HFFc6 (cell line): ENCODE measurements at regions not wholly inside any gene's neighbourhood (a gene's known extent, or its start where the extent isn't known, plus 50 kb on each side); places are given as distances from the start of the nearest gene placed in this dataset.

Source experiments
- DNase-seq: peaks from one replicate; pipeline ENCODE4 v3.0.0-alpha.2; 2018
- H3K27ac Mint-ChIP-seq: 2 replicates; pipeline ENCODE4 v1.8.0; 2020; ENCODE audit warnings: mild to moderate bottlenecking, mixed read lengths
- H3K27me3 Mint-ChIP-seq: 2 replicates; pipeline ENCODE4 v1.8.0; 2021; ENCODE audit warnings: mild to moderate bottlenecking, moderate library complexity, mixed read lengths; ENCODE audit not compliant: insufficient read depth
- H3K36me3 Mint-ChIP-seq: 2 replicates; pipeline ENCODE4 v1.8.0; 2021; ENCODE audit warnings: low read depth, mixed read lengths
- H3K4me1 Mint-ChIP-seq: 2 replicates; pipeline ENCODE4 v1.8.0; 2020; ENCODE audit warnings: low read depth, mixed read lengths
- H3K4me3 Mint-ChIP-seq: 2 replicates; pipeline ENCODE4 v1.8.0; 2020; ENCODE audit warnings: mild to moderate bottlenecking, moderate library complexity, mixed read lengths
- H3K9me3 Mint-ChIP-seq: 2 replicates; pipeline ENCODE4 v1.8.0; 2020; ENCODE audit warnings: mild to moderate bottlenecking, mixed read lengths
- CTCF ChIP-seq: fragments of 200-600 bp; sonication (generic); IDR thresholded peaks from 2 replicates; pipeline ENCODE4 v1.5.0; 2021; ENCODE audit warnings: antibody characterized with exemption, mild to moderate bottlenecking

GRCh38 chr16:76724181-76724580, 447.0 kb downstream of the CNTNAP4 start:
- peaks cover 31% of the 10 kb centered on the region for H3K9me3 Mint-ChIP-seq

GRCh38 chr16:76729525-76729924, 452.3 kb downstream of the CNTNAP4 start:
- no peak overlapping the region for H3K27ac Mint-ChIP-seq

More at GRCh38 chr16:76724181-76724580, 447.0 kb downstream of the CNTNAP4 start:
- no peaks in the 10 kb centered on the region for H3K4me1 Mint-ChIP-seq
- TF ChIP-seq CTCF, result no peak
- H3K27ac Mint-ChIP-seq, result no peak overlapping the region
- no peak overlapping the region for H3K4me3 Mint-ChIP-seq
- DNase-seq, result no peak
- H3K36me3 Mint-ChIP-seq, result no peaks in the 10 kb centered on the region
- H3K27me3 Mint-ChIP-seq, result no peaks in the 10 kb centered on the region; the same call in 1 of the 2 replicates

GRCh38 chr16:76732894-76733293, 455.7 kb downstream of the CNTNAP4 start:
- DNase-seq, result no peak
- TF ChIP-seq CTCF, result no peak
- Mint-ChIP-seq H3K27me3 (peaks cover 1% of the 10 kb centered on the region; the same call in 1 of the 2 replicates), H3K4me1 (no peaks in the 10 kb centered on the region), H3K4me3 (no peak overlapping the region), H3K9me3 (peaks cover 37% of the 10 kb centered on the region), H3K36me3 (no peaks in the 10 kb centered on the region), H3K27ac (no peak overlapping the region)

More at GRCh38 chr16:76729525-76729924, 452.3 kb downstream of the CNTNAP4 start:
- no peak for DNase-seq
- Mint-ChIP-seq H3K36me3 (no peaks in the 10 kb centered on the region), H3K4me3 (no peak overlapping the region), H3K27me3 (peaks cover 1% of the 10 kb centered on the region), H3K9me3 (peaks cover 39% of the 10 kb centered on the region), H3K4me1 (no peaks in the 10 kb centered on the region)
- TF ChIP-seq CTCF, result no peak

- DNase-seq, result no peak
- Mint-ChIP-seq H3K4me1 (no peaks in the 10 kb centered on the region), H3K27ac (no peak overlapping the region), H3K27me3 (peaks cover 1% of the 10 kb centered on the region; the same call in 1 of the 2 replicates), H3K4me3 (no peak overlapping the region), H3K9me3 (peaks cover 75% of the 10 kb centered on the region), H3K36me3 (no peaks in the 10 kb centered on the region)
- TF ChIP-seq CTCF, result no peak
Observed at GRCh38 chr16:76741623-76742022, 449.4 kb upstream of the MON1B start.

- H3K4me1 Mint-ChIP-seq, result no peaks in the 10 kb centered on the region
- no peak for DNase-seq
- no peak overlapping the region for H3K27ac Mint-ChIP-seq
- H3K9me3 Mint-ChIP-seq, result peaks cover 33% of the 10 kb centered on the region
- H3K36me3 Mint-ChIP-seq, result no peaks in the 10 kb centered on the region
- no peak for TF ChIP-seq CTCF
- peaks cover 2% of the 10 kb centered on the region; the same call in 1 of the 2 replicates for H3K27me3 Mint-ChIP-seq
- no peak overlapping the region for H3K4me3 Mint-ChIP-seq
Observed at GRCh38 chr16:76748461-76749348, 442.3 kb upstream of the MON1B start.
